AG04449 (cell line): ENCODE measurements at regions not wholly inside any gene's neighbourhood (a gene's known extent, or its start where the extent isn't known, plus 50 kb on each side); places are given as distances from the start of the nearest gene placed in this dataset.

ENCODE experiments used
- CTCF ChIA-PET: fragments of 350-600 bp; formaldehyde crosslinking; extraction: SDS; loops from one replicate; lab custom pipeline; 2021; ENCODE audit warnings: antibody characterized with exemption; lab: Yijun Ruan, JAX
- POLR2A ChIA-PET: fragments of 400-600, 350-600 bp; formaldehyde crosslinking; extraction: SDS; loops from one replicate; lab custom pipeline; 2020; ENCODE audit warnings: antibody characterized with exemption, inconsistent platforms; lab: Yijun Ruan, JAX
- DNase-seq: peaks from one replicate; pipeline ENCODE4 v3.0.0-alpha.2; 2010; ENCODE audit warnings: low read depth, low spot score
- H3K4me3 ChIP-seq: 2 replicates; pipeline ENCODE4 v1.5.1; 2011; ENCODE audit warnings: low read depth, mild to moderate bottlenecking, control low read depth, low read length
- TF ChIP-seq, protein P1 (sequence below): IDR thresholded peaks from one replicate; pipeline ENCODE4 v1.5.1; 2011; ENCODE audit warnings: mild to moderate bottlenecking, moderate library complexity, low read length, control low read depth, inconsistent platforms; ENCODE audit not compliant: insufficient read depth; ENCODE audit errors: missing control alignments

DNA sequence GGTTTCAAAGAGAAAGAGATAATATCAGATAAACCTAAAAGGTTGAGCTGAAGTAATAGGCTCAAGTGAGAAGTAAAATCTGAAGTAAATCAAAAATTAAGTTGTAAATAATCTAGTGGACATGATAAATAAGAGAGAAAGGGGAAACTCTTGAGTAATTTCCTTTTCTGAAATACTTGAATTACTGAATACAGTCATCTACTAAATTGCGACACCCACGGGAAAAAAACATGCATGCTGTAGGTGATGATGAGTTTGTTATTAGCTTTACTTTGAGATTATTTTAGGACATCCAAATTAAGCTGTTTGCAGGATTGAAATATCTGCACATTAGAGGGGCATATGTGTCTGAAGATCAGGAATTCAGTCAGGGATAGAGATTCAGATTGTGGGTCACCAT, 50.0 kb upstream of the CARD18 start:
- no peak overlapping the region for H3K4me3 ChIP-seq
- ChIA-PET CTCF (no interaction called here), POLR2A (no interaction called here)
- TF ChIP-seq, protein P1, sequence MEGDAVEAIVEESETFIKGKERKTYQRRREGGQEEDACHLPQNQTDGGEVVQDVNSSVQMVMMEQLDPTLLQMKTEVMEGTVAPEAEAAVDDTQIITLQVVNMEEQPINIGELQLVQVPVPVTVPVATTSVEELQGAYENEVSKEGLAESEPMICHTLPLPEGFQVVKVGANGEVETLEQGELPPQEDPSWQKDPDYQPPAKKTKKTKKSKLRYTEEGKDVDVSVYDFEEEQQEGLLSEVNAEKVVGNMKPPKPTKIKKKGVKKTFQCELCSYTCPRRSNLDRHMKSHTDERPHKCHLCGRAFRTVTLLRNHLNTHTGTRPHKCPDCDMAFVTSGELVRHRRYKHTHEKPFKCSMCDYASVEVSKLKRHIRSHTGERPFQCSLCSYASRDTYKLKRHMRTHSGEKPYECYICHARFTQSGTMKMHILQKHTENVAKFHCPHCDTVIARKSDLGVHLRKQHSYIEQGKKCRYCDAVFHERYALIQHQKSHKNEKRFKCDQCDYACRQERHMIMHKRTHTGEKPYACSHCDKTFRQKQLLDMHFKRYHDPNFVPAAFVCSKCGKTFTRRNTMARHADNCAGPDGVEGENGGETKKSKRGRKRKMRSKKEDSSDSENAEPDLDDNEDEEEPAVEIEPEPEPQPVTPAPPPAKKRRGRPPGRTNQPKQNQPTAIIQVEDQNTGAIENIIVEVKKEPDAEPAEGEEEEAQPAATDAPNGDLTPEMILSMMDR = no peak
- no peak for DNase-seq
